ENCODE measurements at regions not wholly inside any gene's neighbourhood (a gene's known extent, or its start where the extent isn't known, plus 50 kb on each side); places are given as distances from the start of the nearest gene placed in this dataset.
"Not testable (repeated sequence)": the region's sequence is repeated elsewhere in the genome, so short reads cannot be mapped to it uniquely, and the experiment has no call there.

DNA sequence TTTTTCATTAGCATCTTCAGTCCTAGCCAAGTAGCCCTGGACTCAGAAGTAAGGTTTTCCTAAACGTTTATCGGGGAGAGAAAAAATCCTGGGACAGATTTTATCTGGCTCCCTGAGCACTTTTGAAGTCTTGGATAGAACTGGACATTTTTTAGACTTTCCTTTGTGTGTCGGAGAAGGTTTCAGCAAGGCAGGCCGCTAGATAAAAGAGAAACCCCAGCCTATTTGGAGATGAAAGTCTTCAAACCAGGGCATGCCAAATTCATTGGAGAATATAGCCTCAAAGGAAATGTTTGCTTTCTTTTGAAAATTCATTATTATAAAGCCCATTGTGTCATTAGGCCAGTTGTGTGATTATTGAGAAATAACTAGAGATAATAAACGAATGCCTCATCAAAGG lies 228.1 kb downstream of the BAMBI start:
- Histone ChIP-seq H3K36me3 (no peaks in the 10 kb centered on the region), H3K4me1 (peaks cover 18% of the 10 kb centered on the region), H3K27me3 (no peaks in the 10 kb centered on the region), H3K4me3 (ENCODE audit: low read depth, low read length) (no peak overlapping the region), H3K9me3 (no peaks in the 10 kb centered on the region)
- TF ChIP-seq CTCF (IDR thresholded peaks at IDR 0.05; ENCODE audit: low read depth, low read length): no peak
- no peak for DNase-seq

DNA sequence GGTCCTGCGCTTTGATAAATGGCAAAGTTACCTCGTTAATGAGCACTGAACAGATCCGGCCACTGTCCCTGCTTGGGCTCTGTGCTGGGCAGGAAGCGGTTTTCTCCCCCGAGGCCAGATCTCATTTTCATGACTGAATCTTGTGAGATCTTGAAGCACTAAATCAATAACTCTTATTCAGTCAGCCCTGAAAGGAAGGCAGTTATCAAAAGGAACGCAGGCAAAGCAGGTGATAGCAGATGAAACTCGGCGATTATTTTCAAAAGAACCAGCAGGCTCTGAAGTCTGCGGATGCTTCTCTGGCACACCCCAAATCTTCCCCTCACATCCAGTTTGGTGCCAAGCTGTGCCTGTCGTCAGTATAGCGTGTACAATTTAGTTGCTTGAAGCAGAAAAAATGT lies 228.7 kb downstream of the BAMBI start:
- no peak for TF ChIP-seq CTCF (IDR thresholded peaks at IDR 0.05; ENCODE audit: low read depth, low read length)
- Histone ChIP-seq H3K4me1 (peaks cover 18% of the 10 kb centered on the region), H3K36me3 (no peaks in the 10 kb centered on the region), H3K4me3 (ENCODE audit: low read depth, low read length) (peak overlapping the region; percentile 37), H3K9me3 (no peaks in the 10 kb centered on the region), H3K27me3 (no peaks in the 10 kb centered on the region)
- DNase-seq: peak; percentile 61

DNA sequence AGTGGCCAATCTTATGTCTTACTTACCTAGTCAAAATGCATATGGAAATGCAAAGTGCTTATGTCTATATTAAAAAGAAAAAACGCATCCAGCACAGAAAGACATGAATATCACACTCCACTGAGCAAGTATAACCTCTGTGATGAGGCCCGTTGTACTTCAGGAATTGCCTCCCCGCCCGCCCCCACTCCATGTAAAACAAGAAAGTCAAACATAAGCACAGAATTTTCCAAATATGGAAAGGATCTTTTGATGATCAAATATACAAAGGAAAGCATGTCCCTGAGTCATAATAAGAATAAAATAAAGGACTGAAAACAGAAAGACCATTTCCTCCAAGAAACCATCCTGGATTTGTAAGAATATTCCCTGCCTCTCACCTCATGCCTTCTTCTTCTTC lies 229.1 kb downstream of the BAMBI start:
- peaks cover 18% of the 10 kb centered on the region for H3K4me1 ChIP-seq
- no peak for TF ChIP-seq CTCF (IDR thresholded peaks at IDR 0.05; ENCODE audit: low read depth, low read length)
- H3K27me3 ChIP-seq: no peaks in the 10 kb centered on the region
- no peaks in the 10 kb centered on the region for H3K9me3 ChIP-seq
- no peak for DNase-seq
- peak overlapping the region; percentile 37 for H3K4me3 ChIP-seq (ENCODE audit: low read depth, low read length)
- no peaks in the 10 kb centered on the region for H3K36me3 ChIP-seq

DNA sequence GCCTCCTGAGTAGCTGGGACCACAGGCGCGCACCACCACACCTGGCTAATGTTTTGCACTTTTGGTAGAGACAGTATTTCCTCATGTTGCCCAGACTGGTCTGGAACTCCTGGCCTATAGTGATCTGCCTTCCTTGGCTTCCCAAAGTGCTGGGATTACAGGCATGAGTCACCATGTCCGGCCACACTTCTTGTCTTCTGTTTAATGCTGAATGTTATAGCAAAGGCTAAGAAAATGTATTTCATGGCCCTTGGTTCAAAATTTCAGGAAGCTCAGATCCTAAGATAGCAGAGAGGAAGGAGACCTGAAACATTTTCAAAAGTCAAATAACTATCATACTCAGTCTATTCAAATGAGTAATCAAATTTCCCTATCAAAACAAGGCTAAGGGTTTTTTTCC lies 229.6 kb downstream of the BAMBI start:
- peaks cover 18% of the 10 kb centered on the region for H3K4me1 ChIP-seq
- no peaks in the 10 kb centered on the region for H3K36me3 ChIP-seq
- H3K9me3 ChIP-seq: no peaks in the 10 kb centered on the region
- H3K4me3 ChIP-seq (ENCODE audit: low read depth, low read length): no peak overlapping the region
- no peaks in the 10 kb centered on the region for H3K27me3 ChIP-seq
- no peak for TF ChIP-seq CTCF (IDR thresholded peaks at IDR 0.05; ENCODE audit: low read depth, low read length)
- no peak for DNase-seq

- Histone ChIP-seq H3K36me3 (no peaks in the 10 kb centered on the region), H3K27me3 (no peaks in the 10 kb centered on the region), H3K4me1 (peaks cover 15% of the 10 kb centered on the region), H3K9me3 (no peaks in the 10 kb centered on the region), H3K4me3 (ENCODE audit: low read depth, low read length) (no peak overlapping the region)
- DNase-seq: no peak
- TF ChIP-seq CTCF (IDR thresholded peaks at IDR 0.05; ENCODE audit: low read depth, low read length): no peak
These were observed 232.6 kb downstream of the BAMBI start for GRCh38 chr10:28909875-28910274.

GRCh38 chr10:28910956-28911355 lies 233.6 kb downstream of the BAMBI start:
- Histone ChIP-seq H3K36me3 (no peaks in the 10 kb centered on the region), H3K4me1 (peaks cover 7% of the 10 kb centered on the region; the same call in 1 of the 2 replicates), H3K9me3 (no peaks in the 10 kb centered on the region), H3K4me3 (ENCODE audit: low read depth, low read length) (no peak overlapping the region), H3K27me3 (no peaks in the 10 kb centered on the region)
- no peak for DNase-seq
- TF ChIP-seq CTCF (IDR thresholded peaks at IDR 0.05; ENCODE audit: low read depth, low read length): no peak

GRCh38 chr10:28911511-28911910 lies 234.2 kb downstream of the BAMBI start:
- not testable (repeated sequence) for H3K4me3 ChIP-seq (ENCODE audit: low read depth, low read length); H3K4me1 ChIP-seq; H3K36me3 ChIP-seq; H3K9me3 ChIP-seq; H3K27me3 ChIP-seq; DNase-seq

All from BE2C (cell line).